Kidney epithelial cell (primary cell): ENCODE measurements at regions not wholly inside any gene's neighbourhood (a gene's known extent, or its start where the extent isn't known, plus 50 kb on each side); places are given as distances from the start of the nearest gene placed in this dataset.
"Not testable (repeated sequence)": the region's sequence is repeated elsewhere in the genome, so short reads cannot be mapped to it uniquely, and the experiment has no call there.

Source experiments
- DNase-seq: peaks from one replicate; pipeline ENCODE4 v3.0.0-alpha.2; 2010; ENCODE audit warnings: low read depth
- H3K27me3 ChIP-seq: 2 replicates; pipeline ENCODE4 v1.6.0; 2011; ENCODE audit warnings: low read length; ENCODE audit not compliant: control insufficient read depth, insufficient read depth
- H3K36me3 ChIP-seq: 2 replicates; pipeline ENCODE4 v1.5.1; 2011; ENCODE audit warnings: low read length; ENCODE audit not compliant: control insufficient read depth, insufficient read depth
- H3K4me3 ChIP-seq: 2 replicates; pipeline ENCODE4 v1.5.1; 2011; ENCODE audit warnings: low read depth, mild to moderate bottlenecking, control low read depth, low read length
- TF ChIP-seq, protein P1 (sequence below): IDR thresholded peaks from 2 replicates; pipeline ENCODE4 v1.5.1; 2011; ENCODE audit warnings: mild to moderate bottlenecking, moderate library complexity, low read length, control low read depth, inconsistent platforms; ENCODE audit not compliant: insufficient read depth, poor library complexity, severe bottlenecking

DNA sequence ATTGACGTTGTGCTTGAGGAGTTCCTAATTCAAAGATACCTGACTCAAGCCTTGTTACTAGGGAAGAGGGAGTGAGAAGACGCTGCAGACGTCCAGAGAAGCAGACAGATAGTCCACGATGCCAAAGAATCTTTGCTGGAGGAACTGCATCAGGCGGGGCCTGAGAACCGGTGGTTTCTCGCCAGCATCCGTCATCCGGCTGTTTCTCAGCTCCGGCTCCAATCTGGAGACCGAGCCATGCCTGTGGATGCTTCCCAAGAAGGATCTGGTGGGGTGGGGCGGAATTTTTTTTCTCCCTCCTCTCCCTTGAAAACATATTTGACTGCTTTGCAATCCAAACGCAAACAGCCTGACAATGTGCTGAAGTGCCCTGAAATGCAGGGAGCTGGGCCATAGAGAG is 125.8 kb upstream of the SRSF6 start:
- no peak for DNase-seq
- no peaks in the 10 kb centered on the region for H3K27me3 ChIP-seq
- TF ChIP-seq, protein P1, sequence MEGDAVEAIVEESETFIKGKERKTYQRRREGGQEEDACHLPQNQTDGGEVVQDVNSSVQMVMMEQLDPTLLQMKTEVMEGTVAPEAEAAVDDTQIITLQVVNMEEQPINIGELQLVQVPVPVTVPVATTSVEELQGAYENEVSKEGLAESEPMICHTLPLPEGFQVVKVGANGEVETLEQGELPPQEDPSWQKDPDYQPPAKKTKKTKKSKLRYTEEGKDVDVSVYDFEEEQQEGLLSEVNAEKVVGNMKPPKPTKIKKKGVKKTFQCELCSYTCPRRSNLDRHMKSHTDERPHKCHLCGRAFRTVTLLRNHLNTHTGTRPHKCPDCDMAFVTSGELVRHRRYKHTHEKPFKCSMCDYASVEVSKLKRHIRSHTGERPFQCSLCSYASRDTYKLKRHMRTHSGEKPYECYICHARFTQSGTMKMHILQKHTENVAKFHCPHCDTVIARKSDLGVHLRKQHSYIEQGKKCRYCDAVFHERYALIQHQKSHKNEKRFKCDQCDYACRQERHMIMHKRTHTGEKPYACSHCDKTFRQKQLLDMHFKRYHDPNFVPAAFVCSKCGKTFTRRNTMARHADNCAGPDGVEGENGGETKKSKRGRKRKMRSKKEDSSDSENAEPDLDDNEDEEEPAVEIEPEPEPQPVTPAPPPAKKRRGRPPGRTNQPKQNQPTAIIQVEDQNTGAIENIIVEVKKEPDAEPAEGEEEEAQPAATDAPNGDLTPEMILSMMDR: no peak
- no peak overlapping the region for H3K4me3 ChIP-seq
- no peaks in the 10 kb centered on the region for H3K36me3 ChIP-seq

DNA sequence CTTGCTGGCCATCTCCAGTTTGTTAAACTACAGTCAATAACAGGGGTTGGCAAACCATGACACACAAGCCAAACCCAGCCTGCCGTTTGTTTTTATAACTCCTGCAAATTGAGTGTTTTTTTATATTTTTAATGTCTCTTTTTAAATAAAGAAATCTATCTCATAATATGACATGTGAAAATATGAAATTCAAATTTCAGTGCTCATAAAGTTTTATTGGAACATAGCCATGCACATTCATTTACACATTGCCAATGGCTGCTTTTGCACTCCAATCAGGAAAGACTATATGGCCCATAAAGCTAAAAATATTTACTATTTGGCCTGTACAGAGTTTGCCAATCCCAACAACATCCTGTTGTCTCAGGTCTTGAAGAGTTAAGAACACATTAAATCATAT is 129.0 kb upstream of the SRSF6 start:
- DNase-seq: no peak
- TF ChIP-seq, protein P1: no peak
- Histone ChIP-seq H3K36me3 (no peaks in the 10 kb centered on the region), H3K27me3 (no peaks in the 10 kb centered on the region), H3K4me3 (no peak overlapping the region)

DNA sequence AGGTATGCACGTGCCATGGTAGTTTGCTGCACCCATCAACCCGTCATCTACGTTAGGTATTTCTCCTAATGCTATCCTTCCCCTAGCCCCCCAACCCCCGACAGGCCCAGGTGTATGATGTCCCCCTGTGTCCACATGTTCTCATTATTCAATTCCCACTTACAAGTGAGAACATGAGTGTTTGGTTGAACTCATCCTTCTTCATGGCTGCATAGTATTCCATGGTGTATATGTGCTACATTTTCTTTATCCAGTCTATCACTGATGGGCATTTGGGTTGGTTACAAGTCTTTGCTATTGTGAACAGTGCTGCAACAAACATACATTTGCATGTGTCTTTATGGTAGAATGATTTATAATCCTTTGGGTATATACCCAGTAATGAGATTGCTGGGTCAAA is 130.5 kb upstream of the SRSF6 start:
- H3K4me3 ChIP-seq, DNase-seq, H3K27me3 ChIP-seq, H3K36me3 ChIP-seq: not testable (repeated sequence)

DNA sequence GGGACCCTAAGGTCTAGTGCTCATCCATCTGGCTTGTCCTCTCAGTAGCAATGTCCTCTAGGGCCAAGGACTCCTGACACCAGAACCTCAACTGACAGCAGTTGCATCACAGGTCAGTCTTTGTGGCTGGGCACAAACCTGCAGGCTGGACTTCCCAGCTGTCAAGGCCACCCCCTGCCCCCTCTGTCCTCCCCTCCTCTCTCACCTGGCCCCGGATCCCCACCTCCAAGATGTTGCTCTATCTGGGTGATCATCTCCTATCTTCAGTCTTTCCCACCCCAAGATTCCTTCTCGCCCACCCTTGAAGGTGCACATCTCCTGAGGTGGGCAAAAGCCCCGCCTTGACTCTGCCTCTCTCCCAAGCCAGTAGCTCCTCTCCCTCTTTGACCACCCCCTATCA is 131.8 kb upstream of the SRSF6 start:
- Histone ChIP-seq H3K4me3 (no peak overlapping the region), H3K27me3 (no peaks in the 10 kb centered on the region)

DNA sequence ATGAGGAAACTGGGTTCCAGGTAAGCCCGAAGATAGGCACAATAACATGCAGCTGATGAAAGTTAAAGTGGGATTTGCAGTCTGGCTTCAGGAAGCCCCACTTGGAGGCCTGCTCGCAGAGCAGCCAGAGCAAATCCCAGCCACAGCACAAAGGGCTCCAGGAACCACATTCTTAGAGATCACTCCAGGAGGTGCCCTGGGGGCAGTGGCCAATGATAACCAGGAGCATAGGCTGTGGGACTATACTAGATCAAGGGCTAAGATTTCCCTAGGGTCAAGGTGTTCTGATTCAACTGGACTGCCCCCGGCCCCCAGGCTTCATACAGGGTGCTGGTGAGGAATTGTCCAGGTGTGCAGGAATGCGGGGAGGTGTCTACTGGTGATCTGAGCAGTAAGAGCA is 133.9 kb upstream of the PTPRT start:
- Histone ChIP-seq H3K36me3 (no peaks in the 10 kb centered on the region), H3K4me3 (no peak overlapping the region), H3K27me3 (no peaks in the 10 kb centered on the region)
- TF ChIP-seq, protein P1: no peak
- DNase-seq: no peak

More for the DNA sequence above, 131.8 kb upstream of the SRSF6 start:
- TF ChIP-seq, protein P1: no peak
- no peak for DNase-seq
- H3K36me3 ChIP-seq: no peaks in the 10 kb centered on the region

DNA sequence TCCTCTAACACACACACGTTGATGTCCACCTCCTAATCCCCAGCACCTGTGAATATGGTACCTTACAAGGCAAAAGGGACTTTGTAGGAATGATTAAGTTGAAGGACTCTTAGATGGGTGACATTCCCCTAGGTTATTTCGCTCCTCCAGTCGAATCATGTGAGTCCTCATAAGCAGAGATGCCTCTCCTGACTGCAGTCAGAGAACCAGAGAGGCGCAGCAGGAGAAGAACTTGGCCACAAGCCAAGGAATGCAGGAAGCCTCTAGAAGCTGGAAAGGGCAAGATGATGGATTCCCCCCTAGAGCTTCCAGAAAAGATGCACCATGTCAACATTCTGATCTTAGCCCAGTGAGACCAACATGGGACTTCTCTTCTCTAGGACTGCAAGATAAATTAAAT is 133.1 kb upstream of the PTPRT start:
- no peaks in the 10 kb centered on the region for H3K27me3 ChIP-seq
- H3K36me3 ChIP-seq: no peaks in the 10 kb centered on the region
- TF ChIP-seq, protein P1: no peak
- no peak overlapping the region for H3K4me3 ChIP-seq
- no peak for DNase-seq
